Endothelial cell of umbilical vein (primary cell): ENCODE measurements at regions not wholly inside any gene's neighbourhood (a gene's known extent, or its start where the extent isn't known, plus 50 kb on each side); places are given as distances from the start of the nearest gene placed in this dataset.

ENCODE experiments used
- EZH2 ChIP-seq: IDR thresholded peaks from 2 replicates; pipeline ENCODE4 v1.6.1; 2012; ENCODE audit warnings: borderline replicate concordance, low read depth, mild to moderate bottlenecking, moderate library complexity, low read length, inconsistent platforms; ENCODE audit not compliant: severe bottlenecking
- POLR2AphosphoS5 ChIP-seq: IDR thresholded peaks from 2 replicates; pipeline ENCODE4 v1.6.1; 2012; ENCODE audit warnings: low read depth, mild to moderate bottlenecking, control low read depth, low read length, moderate library complexity; ENCODE audit not compliant: insufficient read depth

DNA sequence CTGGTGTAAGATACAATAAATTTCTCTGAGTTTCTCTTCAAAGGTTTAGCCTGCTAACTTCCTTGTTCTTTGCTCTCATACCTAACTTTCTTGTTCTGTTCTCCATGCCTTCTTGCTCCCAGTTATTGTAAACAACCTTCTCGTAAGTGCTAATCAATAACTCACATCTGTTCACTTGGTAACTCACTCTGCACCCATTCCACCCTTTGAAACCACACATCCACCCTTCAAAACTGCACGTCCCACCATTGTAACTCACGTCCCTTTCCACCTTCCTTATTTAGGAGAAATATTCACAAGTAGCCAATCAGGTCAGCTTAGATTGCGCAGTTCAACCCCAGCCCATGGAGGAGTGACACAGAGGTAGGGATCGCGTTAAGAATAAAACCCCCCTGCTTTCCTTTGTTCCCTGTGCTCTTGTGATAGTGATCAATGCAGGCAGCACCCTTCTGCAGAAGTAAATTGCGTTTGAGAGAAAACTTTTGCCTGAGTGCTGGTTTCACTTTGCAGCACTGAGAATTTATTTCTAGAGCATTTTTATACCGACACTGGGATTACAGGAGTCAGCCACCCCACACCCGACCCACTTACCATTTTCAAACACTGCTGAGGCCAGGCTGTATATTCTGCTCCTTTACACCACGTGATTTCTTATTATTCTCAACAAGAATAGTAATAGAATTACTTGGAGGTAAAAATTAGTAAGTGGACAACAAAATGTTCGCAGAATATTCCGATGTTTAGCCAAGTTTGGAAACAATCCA lies 789.2 kb upstream of the RGS18 start:
- TF ChIP-seq POLR2AphosphoS5 (no peak), EZH2 (no peak)
